ENCODE measurements at regions not wholly inside any gene's neighbourhood (a gene's known extent, or its start where the extent isn't known, plus 50 kb on each side); places are given as distances from the start of the nearest gene placed in this dataset.

DNA sequence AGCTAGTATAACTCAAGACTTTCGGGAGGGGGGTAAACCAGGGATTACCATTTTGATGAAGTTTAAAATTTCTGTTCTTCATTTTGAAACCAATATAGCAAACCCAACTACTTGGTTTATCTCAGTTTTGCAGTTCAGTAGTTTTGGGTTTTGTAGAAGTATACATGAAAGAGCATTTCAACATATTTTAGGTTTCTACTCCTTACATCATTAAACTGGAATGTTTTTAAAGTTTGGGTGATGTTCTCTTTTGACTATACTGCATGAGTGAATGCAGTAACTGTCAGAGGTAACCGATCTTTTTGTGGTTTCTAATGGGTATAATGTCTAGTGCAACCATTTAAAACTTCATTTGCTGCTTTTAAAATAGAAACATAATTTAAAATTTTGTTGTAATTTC lies 248.3 kb upstream of the MAD2L1 start:
- TF ChIP-seq POLR2AphosphoS5 (IDR thresholded peaks at IDR 0.05; ENCODE audit: low read depth, low read length) (no peak), TAF1 (IDR thresholded peaks at IDR 0.05; ENCODE audit: borderline replicate concordance, low read depth, low read length) (no peak), POLR2A (IDR thresholded peaks at IDR 0.05; ENCODE audit: low read depth, low read length) (no peak)

All from GM12892 (cell line).